KOPT-K1 (cell line): ENCODE measurements at regions not wholly inside any gene's neighbourhood (a gene's known extent, or its start where the extent isn't known, plus 50 kb on each side); places are given as distances from the start of the nearest gene placed in this dataset.

Experiments
- H3K27ac ChIP-seq: fragments of 200-600 bp; sonication (generic); 2 replicates; pipeline ENCODE4 v1.5.1; 2016; ENCODE audit warnings: antibody characterized with exemption, mild to moderate bottlenecking, low read depth, low read length; ENCODE audit not compliant: poor library complexity, severe bottlenecking
- H3K36me3 ChIP-seq: fragments of 200-600 bp; sonication (generic); 2 replicates; pipeline ENCODE4 v1.5.1; 2017; ENCODE audit warnings: antibody characterized with exemption, mild to moderate bottlenecking, low read length, moderate library complexity; ENCODE audit not compliant: insufficient read depth
- H3K9me3 ChIP-seq: fragments of 200-600 bp; sonication (generic); 2 replicates; pipeline ENCODE4 v1.5.1; 2017; ENCODE audit warnings: antibody characterized with exemption, low read length, mild to moderate bottlenecking; ENCODE audit not compliant: insufficient read depth, poor library complexity, severe bottlenecking

DNA sequence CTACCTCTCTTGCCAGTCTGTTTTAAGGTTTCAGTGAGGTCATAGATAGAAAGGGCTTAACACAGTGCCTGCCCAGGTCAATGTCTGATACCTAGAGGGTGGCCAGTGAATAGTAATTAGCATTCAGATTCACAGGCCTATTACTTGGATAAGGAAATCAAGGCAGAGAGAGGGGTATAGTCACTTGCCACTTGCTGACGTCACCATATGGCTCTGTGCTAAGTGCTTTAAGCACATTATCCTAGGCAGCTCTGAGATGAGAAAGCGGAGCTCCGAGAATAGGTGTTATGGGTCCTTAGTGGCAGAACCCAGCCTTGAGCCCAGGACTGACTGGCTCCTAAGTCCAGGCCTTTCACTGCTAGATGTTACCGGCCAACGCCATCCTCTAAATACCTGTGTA is 51.5 kb upstream of the DAB1 start:
- Histone ChIP-seq H3K36me3 (no peaks in the 10 kb centered on the region), H3K9me3 (no peaks in the 10 kb centered on the region), H3K27ac (no peak overlapping the region)

DNA sequence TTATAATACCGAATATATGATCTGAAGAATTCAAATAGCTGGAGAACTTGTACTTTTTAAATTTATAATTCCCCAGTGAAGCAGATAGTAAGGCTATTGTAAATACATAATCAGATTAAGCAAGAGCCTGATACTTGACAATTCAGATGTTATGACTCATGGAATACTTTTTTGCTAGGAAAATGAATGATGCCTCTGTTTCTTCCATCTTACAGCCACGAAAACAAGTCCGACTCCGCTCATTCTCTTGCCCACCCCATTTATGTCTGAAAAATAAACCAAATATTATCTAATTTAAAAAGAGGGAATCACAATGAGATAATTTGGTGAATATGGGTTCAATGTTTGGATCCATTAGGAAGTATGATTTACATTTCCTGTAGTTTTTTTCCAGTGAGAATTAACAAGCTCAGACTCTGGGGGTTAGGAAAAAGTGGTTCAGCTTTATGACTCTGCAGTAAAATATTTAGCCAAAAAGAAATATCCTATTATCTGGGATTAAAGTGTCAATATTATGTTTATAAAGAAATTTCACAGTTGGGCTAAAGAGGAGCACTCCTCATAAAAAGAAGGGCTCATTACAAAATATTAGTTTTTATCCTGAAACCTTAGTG is 50.4 kb upstream of the DAB1 start:
- no peaks in the 10 kb centered on the region for H3K9me3 ChIP-seq
- H3K27ac ChIP-seq = no peak overlapping the region
- H3K36me3 ChIP-seq = no peaks in the 10 kb centered on the region
